Sciatic nerve (tissue), 2 donors: ENCODE measurements at regions not wholly inside any gene's neighbourhood (a gene's known extent, or its start where the extent isn't known, plus 50 kb on each side); places are given as distances from the start of the nearest gene placed in this dataset.
"Not testable (repeated sequence)": the region's sequence is repeated elsewhere in the genome, so short reads cannot be mapped to it uniquely, and the experiment has no call there.

Experiments used
- ATAC-seq: fragments of 200-7000 bp; cut with Tn5 transposase; one replicate; pipeline ENCODE4 v1.9.1; 2020; ENCODE audit warnings: mild to moderate bottlenecking, moderate library complexity
- DNase-seq: peaks from one replicate; pipeline ENCODE4 v3.0.0-alpha.2; 2020; ENCODE audit warnings: low spot score
- intact Hi-C: fragments of 100-400 bp; cut with DNase I; formaldehyde crosslinking; loops from one replicate; pipeline ENCODE4 v1.14.2; 2022
- donor health status: DM: no; HTN: no; CAD: no.
- donor health status: DM: no; HTN: no; CAD: no.

GRCh38 chr3:66622756-66623457, 122.1 kb upstream of the LRIG1 start:
- intact Hi-C loops, result no loop called here

GRCh38 chr3:66625505-66626216, 124.8 kb upstream of the LRIG1 start:
- intact Hi-C loops, result no loop called here
- ATAC-seq (no peak), DNase-seq (no peak)

More at GRCh38 chr3:66622756-66623457, 122.1 kb upstream of the LRIG1 start:
- ATAC-seq, result no peak
- DNase-seq, result no peak

GRCh38 chr3:66629150-66629981, 128.5 kb upstream of the LRIG1 start:
- ATAC-seq (peak; percentile 48), DNase-seq (no peak)
- intact Hi-C loops, result no loop called here

- peak; percentile 12 for ATAC-seq
- intact Hi-C loops, result no loop called here
- no peak for DNase-seq
Observed at GRCh38 chr3:66629982-66630368, 129.2 kb upstream of the LRIG1 start.

GRCh38 chr3:66633402-66634381, 132.9 kb upstream of the LRIG1 start:
- intact Hi-C loops, result no loop called here
- DNase-seq (no peak), ATAC-seq (peak; percentile 58)

GRCh38 chr3:66638717-66639116, 137.9 kb upstream of the LRIG1 start:
- intact Hi-C loops, result no loop called here
- ATAC-seq (no peak), DNase-seq (no peak)

- ATAC-seq, result no peak
- intact Hi-C loops, result no loop called here
- DNase-seq, result no peak
Observed at GRCh38 chr3:66639809-66640356, 139.1 kb upstream of the LRIG1 start.

GRCh38 chr3:66642019-66642418, 141.2 kb upstream of the LRIG1 start:
- ATAC-seq (no peak), DNase-seq (no peak)
- intact Hi-C loops, result no loop called here

GRCh38 chr3:66642484-66642883, 141.7 kb upstream of the LRIG1 start:
- intact Hi-C loops, result no loop called here
- ATAC-seq, result no peak
- DNase-seq, result no peak

GRCh38 chr3:66644549-66644948, 143.7 kb upstream of the LRIG1 start:
- intact Hi-C loops, result no loop called here
- ATAC-seq (no peak), DNase-seq (no peak)

- DNase-seq (no peak), ATAC-seq (no peak)
- intact Hi-C loops, result no loop called here
Observed at GRCh38 chr3:66648975-66649374, 148.2 kb upstream of the LRIG1 start.

- intact Hi-C loops, DNase-seq: not testable (repeated sequence)
Observed at GRCh38 chr3:66651520-66651919, 150.7 kb upstream of the LRIG1 start.

GRCh38 chr3:66652100-66652499, 151.3 kb upstream of the LRIG1 start:
- intact Hi-C loops, ATAC-seq, DNase-seq: not testable (repeated sequence)

More at GRCh38 chr3:66651520-66651919, 150.7 kb upstream of the LRIG1 start:
- ATAC-seq, result not testable (repeated sequence)

GRCh38 chr3:66655044-66655443, 154.2 kb upstream of the LRIG1 start:
- DNase-seq (no peak), ATAC-seq (no peak)
- intact Hi-C loops, result no loop called here

- intact Hi-C loops, result no loop called here
- ATAC-seq (peak; percentile 62), DNase-seq (no peak)
Observed at GRCh38 chr3:66655671-66656070, 154.8 kb upstream of the LRIG1 start.

GRCh38 chr3:66656609-66657008, 155.8 kb upstream of the LRIG1 start:
- intact Hi-C loops, result no loop called here
- no peak for ATAC-seq

GRCh38 chr3:66659056-66659455, 158.2 kb upstream of the LRIG1 start:
- ATAC-seq (no peak), DNase-seq (no peak)
- intact Hi-C loops, result no loop called here

More at GRCh38 chr3:66656609-66657008, 155.8 kb upstream of the LRIG1 start:
- no peak for DNase-seq

- no peak for ATAC-seq
- intact Hi-C loops, result no loop called here
- no peak for DNase-seq
Observed at GRCh38 chr3:66661628-66662027, 160.8 kb upstream of the LRIG1 start.
